Fibroblast of gingiva (primary cell): ENCODE measurements at regions not wholly inside any gene's neighbourhood (a gene's known extent, or its start where the extent isn't known, plus 50 kb on each side); places are given as distances from the start of the nearest gene placed in this dataset.
"Not testable (repeated sequence)": the region's sequence is repeated elsewhere in the genome, so short reads cannot be mapped to it uniquely, and the experiment has no call there.

Experiments
- DNase-seq: peaks from one replicate; pipeline ENCODE4 v3.0.0-alpha.2; 2011; ENCODE audit warnings: low read depth

DNA sequence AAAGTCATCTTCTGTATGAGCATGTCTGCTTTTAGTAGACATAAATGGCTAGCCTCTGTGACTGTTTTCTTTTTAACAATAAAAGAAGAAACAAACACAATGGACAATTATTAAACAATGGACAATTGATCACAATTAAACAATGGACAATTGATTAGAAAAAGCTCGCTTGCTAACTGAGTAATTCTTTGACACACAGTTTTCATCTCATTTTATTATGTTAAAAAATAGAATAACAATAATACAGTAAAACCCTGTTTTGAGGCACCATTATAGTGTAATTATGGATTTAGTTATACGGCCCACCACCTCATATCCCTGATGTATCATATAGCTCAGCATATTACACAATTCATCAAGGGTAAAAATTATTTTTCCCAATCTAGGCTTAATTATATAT lies 989.0 kb downstream of the LTN1 start:
- not testable (repeated sequence) for DNase-seq

DNA sequence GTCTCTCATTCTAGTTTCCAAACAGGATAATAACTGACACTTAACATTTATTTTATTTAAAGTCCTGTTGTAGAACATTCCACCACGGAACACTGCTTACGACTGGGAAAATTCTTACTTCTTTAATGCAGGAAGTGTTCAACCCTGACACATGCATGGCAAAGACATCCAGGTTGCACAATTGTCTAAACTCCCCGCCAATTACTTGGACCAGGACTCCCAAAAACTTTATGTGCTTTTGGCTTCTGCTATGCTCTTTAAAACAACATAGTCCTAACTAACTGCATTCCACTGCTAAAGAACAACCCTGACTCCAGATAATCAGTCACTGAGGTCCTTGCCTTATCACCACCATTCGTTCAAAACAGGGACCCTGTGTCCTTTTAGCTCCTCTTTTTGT lies 995.8 kb downstream of the LTN1 start:
- DNase-seq: peak; percentile 78

DNA sequence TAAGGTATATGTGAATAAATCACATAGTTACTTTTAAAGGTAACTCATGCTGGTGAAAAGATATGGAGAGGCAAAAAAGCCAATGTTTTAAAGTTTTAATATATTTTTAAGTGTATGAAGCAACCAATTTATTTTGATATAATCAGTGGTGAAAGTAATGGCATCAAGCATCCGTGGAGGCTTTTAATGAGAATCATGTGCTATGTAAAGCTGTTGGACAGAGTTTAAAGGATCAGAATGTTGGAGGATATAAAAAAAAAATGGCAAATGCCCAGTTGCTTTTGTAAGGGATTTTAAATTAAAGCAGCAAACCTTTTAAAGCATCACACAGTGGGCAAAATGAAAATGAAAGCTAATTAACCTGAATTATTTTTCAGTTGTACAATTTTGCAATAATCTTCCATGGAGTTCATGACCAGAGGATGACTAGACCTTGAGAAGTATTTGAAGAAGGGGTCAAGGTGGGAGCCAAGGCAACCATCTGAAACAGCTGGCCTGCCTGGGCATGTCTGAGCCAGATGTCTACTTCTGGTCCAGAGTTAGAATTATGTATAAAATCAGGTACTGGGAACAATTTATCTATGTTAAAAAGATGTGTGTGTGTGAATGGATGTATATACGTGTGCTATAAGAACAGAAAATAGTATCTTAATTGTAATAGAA lies 1007.9 kb downstream of the LTN1 start:
- DNase-seq: peak; percentile 35

DNA sequence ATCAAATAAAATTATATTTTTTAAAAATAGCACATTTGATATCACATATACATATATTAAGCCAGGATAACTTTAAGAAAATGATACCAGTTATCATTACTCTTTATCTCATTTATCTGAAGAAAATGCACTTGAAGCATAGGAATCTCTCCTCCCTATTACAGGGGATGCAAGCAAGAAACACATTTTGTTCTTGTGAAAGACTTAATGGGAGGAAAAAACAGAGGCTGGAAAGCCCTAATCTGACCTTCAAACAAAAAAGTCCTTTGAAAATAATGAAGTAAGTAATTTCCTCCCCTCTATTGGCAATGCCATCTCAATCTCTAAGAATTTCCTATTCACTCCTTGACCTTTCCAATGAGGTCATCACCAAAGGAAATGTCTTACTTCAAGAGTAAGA lies 1012.6 kb upstream of the ADAMTS5 start:
- not testable (repeated sequence) for DNase-seq

DNA sequence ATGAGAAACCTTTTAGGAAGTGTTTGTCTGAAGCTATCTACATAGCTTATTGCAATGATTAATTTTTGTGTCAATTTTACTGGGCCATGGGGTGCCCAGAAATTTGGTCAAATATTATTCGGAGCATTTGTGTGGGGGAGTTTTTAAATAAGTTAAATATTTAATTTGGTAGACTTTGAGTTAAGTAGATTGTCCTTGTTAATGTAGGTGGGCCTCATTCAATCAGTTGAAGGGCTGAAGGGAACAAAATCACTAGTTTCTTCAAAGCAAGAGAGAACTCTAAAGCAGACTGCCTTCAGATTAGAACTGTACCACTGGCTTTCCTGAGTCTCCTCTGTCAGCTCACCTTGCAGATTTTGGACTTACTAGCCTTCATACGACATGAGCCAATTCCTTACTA lies 1008.6 kb upstream of the ADAMTS5 start:
- DNase-seq: no peak

DNA sequence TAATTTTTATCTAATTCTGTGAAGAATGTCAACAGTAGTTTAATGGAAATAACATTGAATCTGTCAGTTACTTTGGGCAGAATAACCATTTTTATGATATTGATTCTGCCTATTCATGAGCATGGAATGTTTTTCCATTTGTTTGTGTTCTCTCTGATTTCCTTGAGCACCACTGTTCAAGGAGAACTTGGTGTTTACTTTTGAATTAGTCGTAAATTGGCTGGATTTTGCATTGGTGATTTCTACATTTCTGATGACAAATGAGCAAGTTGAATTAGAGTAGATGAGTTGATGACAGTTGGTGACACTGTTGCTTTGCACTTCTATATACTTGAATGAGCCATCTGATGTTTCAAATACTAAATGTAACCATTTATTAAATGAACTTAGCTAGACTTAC lies 1007.3 kb upstream of the ADAMTS5 start:
- not testable (repeated sequence) for DNase-seq

DNA sequence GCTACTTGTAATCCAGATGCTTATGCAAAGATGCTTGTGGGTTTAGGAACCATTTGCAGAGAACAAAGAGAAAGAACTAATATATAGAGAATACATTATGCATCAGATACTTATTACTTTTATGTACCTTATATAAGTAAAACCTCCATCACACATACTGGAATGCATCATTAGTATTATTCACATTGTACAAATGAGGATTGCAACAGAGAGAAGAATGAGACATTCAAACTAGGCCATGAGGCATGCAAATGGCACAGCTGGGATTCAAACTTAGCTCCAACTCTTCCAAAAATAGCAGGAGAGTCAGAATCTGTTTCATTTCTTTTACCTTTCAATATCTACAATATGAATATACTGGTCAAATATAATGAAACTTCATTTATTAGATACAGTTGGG lies 1001.4 kb upstream of the ADAMTS5 start:
- peak; percentile 35 for DNase-seq

DNA sequence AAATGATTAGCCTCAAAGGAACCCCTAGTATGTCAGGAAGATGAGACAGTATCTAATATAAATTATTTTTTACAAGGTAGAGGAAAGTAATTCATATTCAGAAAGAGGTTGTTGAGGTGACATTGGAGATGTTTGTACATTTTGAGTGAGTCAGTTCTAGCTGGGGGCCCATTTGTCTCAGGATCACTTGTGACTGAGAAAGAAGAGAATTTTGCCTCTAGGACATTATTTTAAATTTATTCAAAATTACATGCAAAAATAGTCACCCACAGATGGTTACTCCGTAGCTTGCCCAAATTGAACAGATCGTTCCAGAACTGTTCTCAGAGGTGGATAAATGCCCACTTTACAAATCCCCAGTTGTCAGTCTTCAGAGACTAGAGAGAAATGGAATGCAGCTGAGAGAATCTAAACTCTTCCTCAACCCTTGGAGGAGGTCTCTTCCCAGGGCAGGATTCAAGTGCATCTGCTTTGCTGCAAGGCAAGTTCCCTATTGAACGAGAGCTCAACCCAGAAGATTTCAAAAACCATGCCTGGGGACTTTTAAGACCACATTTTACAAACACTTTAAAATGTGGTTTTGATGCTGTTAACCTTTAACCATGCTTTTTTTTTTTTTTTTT lies 987.8 kb upstream of the ADAMTS5 start:
- DNase-seq: peak; percentile 91

DNA sequence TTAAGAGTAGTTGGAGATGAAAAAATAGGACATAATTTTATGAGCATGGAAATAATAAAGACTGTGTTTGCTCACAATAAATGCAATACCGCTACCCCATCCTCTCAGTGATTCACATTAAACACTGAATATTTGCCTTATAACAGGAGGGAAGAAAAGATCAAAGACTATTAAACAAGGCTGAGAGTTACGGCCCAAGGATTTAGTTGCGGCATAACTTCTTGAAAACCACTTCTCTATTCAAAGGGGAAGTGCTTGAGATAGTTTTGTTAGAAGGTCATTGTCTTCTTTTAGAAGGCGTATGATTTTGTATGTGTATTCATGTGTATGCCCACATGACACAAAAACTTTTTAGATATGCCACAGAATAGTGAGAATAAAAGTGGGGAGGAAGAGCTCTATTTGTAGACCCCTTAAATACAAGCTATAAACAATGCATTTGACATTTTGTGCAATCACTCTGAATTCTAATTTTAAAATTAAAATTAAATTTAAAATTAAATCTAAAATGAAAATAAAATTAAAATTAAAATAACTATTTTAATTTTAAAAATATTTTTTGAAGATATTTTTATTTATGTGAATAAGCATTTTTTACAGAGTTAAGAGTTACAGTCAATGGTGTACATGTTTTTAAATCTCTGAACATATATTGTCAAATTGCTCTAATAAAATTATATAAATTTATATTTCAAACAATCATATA lies 986.6 kb upstream of the ADAMTS5 start:
- DNase-seq: no peak

DNA sequence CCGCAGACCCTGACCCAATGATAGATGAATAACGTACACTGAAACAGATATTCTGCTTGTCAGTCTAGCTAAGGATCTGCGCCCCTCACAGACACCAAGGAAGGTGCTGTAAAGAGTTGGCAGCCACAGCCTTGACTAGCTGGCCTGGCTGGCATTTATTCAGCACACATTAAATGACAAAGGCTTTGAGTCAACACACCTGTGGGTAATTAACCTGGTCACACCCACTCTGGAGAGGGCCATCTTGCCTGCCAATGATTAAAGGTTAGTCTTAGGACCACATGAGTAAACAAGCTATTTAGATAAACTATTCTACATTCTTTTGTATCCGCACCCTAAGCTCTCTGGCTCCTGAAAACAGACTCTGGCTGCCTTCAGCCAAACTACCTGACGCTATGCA lies 982.2 kb upstream of the ADAMTS5 start:
- not testable (repeated sequence) for DNase-seq

DNA sequence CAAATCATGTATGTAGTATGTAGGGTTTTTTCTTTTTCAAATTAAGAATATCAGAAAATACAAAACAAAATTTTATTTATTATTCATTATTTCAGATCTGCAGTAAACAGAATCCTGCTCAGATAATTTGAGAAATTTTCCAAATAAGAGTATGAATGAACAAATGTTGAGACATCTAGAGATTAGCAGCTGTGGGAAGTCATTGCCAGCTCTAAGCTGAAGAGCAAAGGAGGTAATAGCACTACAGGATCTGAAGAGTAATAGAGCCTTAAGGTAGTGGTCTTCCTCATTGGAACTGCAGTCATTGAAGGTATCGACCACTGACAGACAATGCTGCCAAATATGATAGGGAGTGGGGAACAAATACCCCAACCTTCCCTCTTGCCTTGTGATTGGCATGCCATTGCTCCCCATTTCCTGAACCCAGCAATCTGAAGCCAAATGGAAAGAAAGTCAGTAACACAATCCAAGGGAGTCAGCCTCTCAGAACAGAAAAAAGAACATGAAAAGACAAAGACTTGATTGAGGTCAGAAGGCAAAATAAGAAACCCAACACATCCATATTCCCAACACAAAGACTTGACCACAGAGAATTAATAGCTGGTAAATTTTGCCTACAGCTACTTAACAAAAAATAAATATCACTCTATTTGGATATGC lies 963.4 kb upstream of the ADAMTS5 start:
- not testable (repeated sequence) for DNase-seq

DNA sequence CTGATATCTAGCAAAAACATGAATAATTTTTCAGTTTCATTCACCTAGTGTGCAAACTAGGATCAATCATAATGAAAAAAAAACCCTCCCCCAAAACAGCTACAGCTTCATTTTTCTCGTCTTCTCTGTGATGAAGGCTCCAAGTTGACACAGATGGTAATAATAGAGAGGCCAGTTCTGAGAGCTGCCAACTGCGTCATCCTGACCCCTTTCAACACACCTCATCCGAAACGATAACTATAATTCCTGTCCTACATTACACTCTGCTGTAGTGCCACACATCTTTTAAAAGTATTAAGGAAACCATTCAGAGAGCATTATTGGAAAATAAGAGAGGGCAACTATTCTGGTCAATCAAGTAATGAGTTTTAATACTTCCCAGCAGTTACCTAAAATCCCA lies 962.3 kb upstream of the ADAMTS5 start:
- DNase-seq: peak; percentile 85

DNA sequence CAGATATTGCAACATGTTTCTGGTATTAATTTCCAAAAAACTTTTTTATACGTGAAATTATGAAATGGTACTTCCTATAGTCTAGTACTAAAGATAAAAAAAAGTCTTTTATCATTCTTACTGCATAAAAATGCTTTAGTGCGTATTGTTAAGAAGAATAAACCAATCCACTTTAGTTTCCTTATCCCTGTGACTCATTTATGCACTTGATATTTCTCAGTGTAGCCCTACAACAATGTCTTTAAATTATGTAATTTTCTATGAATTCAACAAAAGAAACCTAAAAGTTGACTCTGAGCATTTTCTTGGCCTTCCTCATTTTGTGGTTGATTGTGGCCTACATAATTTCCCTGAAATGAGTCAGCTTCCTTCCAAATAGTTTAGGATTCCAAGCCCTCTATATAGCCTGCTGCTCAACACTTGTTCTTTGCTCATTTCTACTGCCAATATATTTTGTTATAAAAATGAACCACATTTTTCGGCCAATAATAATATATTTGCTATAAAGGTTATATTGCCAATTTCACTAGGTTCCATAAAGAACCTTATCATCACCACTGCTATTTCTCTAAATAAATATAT lies 961.7 kb upstream of the ADAMTS5 start:
- DNase-seq: peak; percentile 84

DNA sequence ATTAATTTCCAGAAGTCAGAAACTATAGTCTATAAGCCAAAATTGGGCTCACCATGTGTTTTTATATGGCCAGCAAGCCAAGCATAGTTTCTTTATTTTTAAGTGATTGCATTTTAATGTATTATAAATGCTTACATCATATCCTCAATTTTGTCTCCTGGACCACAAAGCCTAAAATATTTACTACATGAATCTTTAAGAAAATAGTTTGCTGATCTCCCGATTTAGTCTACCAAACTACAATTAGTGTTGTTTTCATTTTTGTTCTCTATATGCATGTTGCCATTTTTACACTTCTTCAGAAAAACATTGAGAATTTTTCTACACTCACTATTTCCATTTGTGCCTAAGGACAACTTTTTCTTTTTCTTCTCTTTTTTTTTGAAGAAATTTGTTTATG lies 954.5 kb upstream of the ADAMTS5 start:
- not testable (repeated sequence) for DNase-seq

DNA sequence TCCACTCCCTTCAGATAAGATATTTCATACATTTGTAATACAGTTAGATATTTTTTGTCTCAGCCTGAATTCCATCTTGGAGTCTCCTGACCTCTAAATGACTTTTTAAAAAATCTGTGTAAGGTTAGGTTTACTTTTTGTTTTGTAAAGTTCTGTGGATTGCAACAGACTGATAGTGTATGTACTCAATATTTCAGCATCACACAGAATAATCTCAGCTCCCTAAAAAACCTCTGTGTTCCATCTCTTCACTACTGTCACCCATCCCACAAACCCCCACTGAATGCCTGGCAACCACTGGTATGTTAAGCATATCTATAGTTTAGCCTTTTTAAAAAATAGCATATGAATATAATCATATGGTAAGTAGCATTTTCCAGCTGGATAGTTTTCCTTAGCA lies 951.1 kb upstream of the ADAMTS5 start:
- DNase-seq: not testable (repeated sequence)

DNA sequence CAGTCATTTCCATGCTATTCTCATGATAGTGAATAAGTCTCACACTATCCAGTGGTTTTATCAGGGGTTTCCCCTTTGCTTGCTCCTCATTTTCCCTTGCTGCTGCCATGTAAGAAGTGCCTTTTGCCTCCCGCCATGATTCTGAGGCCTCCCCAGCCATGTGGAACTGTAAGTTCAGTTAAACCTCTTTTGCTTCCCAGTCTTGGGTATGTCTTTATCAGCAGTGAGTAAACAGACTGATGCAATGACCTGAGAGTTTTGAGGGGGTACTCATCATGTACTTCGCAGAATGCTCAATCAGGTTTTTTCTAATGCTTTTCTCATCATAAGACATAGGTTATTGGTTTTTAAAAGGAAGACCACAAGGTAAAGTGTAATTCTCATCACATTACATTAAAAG lies 949.4 kb upstream of the ADAMTS5 start:
- not testable (repeated sequence) for DNase-seq

DNA sequence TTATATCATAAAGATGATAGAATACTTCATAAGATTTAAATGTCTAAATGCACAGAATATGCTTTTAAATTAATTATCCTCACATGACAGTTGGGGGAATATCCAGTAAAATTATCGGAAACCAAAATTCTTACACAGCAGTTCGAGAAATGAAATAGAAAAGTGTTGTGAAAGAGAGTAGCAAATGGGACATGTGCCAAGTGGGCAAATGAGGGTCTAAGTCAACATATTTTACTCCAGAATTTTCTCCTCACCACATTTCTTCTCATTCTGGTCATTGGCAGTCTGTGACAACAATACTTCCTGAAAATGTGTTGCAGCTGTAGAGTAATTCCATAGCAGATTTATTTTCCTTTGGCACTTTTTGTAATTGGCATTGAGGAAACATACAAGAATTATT lies 945.2 kb upstream of the ADAMTS5 start:
- DNase-seq: not testable (repeated sequence)

DNA sequence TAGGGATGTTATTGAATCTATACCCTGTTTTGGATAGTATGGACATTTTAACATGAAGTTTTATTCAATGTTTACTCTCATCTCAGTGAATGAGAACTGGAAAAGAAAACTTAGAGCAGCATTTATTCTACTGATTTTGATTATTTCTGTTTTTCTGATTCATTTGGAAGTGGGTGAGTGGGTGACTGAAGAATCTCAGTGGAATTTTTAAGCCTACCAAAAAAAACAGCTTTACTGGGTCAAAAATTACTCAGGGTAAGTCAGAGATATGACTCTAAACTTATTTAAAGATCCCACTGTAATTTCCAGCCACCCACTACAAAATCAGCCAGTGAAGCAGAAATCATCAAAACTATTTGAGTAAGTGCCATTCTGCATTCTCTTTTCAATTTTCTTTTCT lies 942.6 kb upstream of the ADAMTS5 start:
- DNase-seq: peak; percentile 35

DNA sequence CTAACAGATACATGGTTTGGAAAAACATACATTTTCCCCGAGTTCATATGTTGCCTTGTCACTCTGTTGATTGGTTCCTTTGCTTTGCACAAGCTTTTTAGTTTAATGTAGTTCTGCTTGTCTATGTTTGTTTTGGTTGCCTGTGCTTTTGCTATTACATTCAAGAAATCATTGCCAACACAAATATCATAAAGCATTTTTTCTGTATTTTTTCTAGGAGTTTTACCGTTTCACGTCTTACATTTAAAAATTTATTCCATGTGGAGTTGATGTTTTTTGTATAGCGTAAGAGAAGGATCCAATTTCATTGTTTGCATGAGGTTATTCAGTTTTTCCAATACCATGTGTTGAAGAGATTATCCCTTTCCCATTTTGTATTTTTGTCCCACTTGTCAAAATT lies 941.9 kb upstream of the ADAMTS5 start:
- DNase-seq: peak; percentile 91

DNA sequence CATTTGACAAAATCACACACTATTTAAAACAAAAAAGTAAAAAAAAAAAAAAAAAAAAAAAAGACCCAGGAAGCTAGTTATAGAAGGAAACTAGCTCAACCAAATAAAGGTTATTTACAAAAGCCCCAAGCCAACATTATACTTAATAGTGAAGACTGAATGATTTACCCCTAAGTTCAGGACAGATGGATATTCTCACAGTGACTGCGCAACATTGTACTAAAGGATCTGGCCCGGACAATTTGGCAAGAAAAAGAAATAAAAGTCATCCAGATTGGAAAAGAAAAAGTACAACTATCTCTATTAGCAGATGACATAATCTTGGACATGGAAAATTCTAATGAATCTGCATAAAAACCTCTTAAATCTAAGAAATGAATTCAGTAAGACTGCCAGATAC lies 936.0 kb upstream of the ADAMTS5 start:
- not testable (repeated sequence) for DNase-seq

DNA sequence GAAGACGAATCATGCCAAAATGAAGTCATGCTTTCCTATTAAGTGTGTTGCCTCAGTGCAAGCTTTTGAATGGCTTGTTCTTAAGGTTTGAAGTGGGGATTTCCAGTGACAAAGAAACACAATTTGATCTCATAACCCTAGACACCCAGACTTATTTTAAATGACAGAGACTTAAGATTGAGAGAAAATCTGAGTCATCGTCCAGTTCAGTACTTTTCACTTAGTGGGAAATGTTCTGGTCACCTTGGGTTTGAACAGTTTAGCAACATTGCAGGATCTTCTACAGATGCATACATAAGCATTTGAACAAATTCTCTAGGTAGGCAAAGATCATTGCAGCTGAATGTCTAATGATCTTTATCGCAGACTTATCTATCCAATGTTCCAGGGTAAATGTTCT lies 926.7 kb upstream of the ADAMTS5 start:
- not testable (repeated sequence) for DNase-seq

DNA sequence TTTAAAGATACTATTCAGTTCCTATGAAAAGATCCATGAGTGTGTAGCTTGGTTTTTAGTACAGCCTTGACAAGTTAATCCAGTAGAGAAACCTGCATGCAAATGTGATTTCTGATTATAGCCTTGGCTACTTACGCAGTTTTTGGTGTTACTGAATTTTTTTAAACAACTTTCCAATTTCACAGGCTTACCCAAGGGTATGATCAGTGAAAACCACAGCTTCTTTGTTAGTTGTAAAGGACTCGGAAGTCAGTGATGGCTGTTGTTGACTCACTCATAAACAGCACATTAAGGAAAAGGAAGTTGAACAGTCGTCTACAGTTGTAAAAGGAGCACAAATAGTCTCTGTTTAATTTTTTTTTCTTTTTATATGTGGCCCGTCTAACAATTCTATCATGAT lies 924.6 kb upstream of the ADAMTS5 start:
- DNase-seq: not testable (repeated sequence)
